ENCODE measurements at regions not wholly inside any gene's neighbourhood (a gene's known extent, or its start where the extent isn't known, plus 50 kb on each side); places are given as distances from the start of the nearest gene placed in this dataset.

DNA sequence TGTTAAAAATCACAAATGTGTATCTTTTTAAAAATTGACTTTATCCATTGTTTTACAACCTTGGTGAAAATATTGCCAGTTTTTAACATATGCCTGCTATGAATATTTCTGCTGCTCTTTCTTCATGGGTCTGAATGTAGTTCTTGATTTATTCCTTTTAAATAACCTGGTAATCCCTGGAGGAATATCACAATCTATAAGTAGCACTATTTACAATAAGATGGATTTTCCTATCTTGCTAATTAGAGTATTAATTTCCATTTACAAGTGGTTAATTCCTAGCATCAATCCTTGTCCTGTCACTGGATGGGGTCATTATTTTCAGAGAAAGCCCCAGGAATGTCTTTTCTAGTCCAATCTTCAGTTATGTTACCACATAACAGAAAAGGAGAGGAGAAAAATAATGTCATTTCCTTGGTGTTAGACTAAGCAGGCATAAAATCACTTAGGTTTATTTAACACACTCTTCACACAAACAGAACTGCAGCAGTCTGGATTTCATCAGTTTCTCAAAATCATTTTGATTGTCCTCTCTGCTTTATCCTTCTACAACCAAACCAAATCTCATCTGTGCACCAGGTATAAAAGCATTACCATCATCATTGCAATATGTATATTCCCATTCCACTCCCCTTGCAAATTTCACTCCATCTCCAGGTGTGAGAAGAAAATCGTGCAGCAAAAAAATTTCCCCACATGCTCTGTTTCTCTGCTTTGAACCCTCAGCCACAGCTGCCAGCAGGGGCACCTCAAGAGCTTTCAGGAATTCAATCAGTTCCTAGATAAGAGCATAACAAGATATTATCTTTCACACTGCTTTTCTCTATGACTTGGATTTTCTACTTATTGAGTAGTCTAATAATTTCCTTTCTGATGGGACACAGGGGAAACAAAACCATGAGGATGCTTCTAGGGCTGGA lies 204.1 kb downstream of the SEC61B start:
- H3K36me3 ChIP-seq, result no peaks in the 10 kb centered on the region
- DNase-seq, result no peak
- H3K27ac ChIP-seq (replicated peaks), result no peak overlapping the region
- H3K4me3 ChIP-seq, result no peak overlapping the region
- H3K27me3 ChIP-seq (ENCODE audit: low read depth), result no peaks in the 10 kb centered on the region
- no peaks in the 10 kb centered on the region for H3K4me1 ChIP-seq
- TF ChIP-seq, protein P1, sequence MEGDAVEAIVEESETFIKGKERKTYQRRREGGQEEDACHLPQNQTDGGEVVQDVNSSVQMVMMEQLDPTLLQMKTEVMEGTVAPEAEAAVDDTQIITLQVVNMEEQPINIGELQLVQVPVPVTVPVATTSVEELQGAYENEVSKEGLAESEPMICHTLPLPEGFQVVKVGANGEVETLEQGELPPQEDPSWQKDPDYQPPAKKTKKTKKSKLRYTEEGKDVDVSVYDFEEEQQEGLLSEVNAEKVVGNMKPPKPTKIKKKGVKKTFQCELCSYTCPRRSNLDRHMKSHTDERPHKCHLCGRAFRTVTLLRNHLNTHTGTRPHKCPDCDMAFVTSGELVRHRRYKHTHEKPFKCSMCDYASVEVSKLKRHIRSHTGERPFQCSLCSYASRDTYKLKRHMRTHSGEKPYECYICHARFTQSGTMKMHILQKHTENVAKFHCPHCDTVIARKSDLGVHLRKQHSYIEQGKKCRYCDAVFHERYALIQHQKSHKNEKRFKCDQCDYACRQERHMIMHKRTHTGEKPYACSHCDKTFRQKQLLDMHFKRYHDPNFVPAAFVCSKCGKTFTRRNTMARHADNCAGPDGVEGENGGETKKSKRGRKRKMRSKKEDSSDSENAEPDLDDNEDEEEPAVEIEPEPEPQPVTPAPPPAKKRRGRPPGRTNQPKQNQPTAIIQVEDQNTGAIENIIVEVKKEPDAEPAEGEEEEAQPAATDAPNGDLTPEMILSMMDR (IDR thresholded peaks at IDR 0.05; ENCODE audit: borderline replicate concordance), result no peak
- intact Hi-C loops (cut with micrococcal nuclease), result no loop called here
- H3K9me3 ChIP-seq (replicated peaks), result no peaks in the 10 kb centered on the region

GRCh38 chr9:99427260-99427659 lies 205.2 kb downstream of the SEC61B start:
- no peak for DNase-seq
- Histone ChIP-seq H3K27ac (replicated peaks) (no peak overlapping the region), H3K36me3 (no peaks in the 10 kb centered on the region), H3K9me3 (replicated peaks) (no peaks in the 10 kb centered on the region), H3K4me1 (no peaks in the 10 kb centered on the region), H3K4me3 (no peak overlapping the region), H3K27me3 (ENCODE audit: low read depth) (no peaks in the 10 kb centered on the region)
- intact Hi-C loops (cut with micrococcal nuclease), result no loop called here
- TF ChIP-seq, protein P1 (IDR thresholded peaks at IDR 0.05; ENCODE audit: borderline replicate concordance), result no peak

DNA sequence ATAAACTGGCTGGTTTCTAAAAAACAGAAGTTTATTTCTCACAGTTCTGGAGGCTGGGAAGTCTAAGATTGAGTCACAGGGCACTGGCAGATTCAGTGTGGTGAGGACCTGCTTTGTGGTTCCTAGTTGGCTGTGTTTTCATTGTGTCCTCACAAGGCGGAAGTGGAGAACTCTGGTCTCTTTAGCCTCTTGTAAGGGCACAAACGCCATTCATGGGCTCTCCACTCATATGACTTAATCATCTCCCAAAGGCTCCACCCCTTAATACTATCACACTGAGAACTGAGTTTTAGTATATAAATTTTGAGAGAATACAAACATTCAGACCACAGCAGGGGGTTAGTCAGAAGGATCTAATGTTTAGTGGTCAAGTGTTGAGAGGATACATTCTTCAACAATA lies 208.2 kb downstream of the SEC61B start:
- Histone ChIP-seq H3K4me3 (no peak overlapping the region), H3K4me1 (no peaks in the 10 kb centered on the region), H3K27ac (replicated peaks) (no peak overlapping the region), H3K27me3 (ENCODE audit: low read depth) (no peaks in the 10 kb centered on the region), H3K9me3 (replicated peaks) (no peaks in the 10 kb centered on the region), H3K36me3 (no peaks in the 10 kb centered on the region)
- intact Hi-C loops (cut with micrococcal nuclease), result no loop called here
- no peak for DNase-seq
- TF ChIP-seq, protein P1 (IDR thresholded peaks at IDR 0.05; ENCODE audit: borderline replicate concordance), result no peak

DNA sequence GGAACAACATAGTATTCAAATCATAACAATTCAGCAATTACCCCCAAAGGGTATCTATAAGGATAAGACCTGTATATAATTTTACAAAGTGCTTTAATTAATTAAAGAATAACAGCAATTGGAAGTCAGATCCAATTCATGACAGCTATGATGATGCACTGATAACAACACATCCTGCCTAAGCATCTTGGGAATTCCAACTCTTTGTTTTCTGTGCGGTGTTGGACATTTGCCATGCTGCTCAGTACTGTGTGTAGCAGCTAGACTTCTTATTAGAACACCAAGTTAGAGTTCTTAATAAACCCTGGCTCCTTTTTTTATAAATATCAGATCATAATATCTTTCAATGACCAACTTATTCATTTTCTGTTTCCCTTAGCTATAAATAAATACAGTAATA lies 209.0 kb downstream of the SEC61B start:
- Histone ChIP-seq H3K36me3 (no peaks in the 10 kb centered on the region), H3K4me1 (no peaks in the 10 kb centered on the region), H3K9me3 (replicated peaks) (no peaks in the 10 kb centered on the region), H3K27ac (replicated peaks) (no peak overlapping the region), H3K4me3 (no peak overlapping the region), H3K27me3 (ENCODE audit: low read depth) (no peaks in the 10 kb centered on the region)
- TF ChIP-seq, protein P1 (IDR thresholded peaks at IDR 0.05; ENCODE audit: borderline replicate concordance), result no peak
- intact Hi-C loops (cut with micrococcal nuclease), result no loop called here
- no peak for DNase-seq

GRCh38 chr9:99432075-99432474 lies 210.0 kb downstream of the SEC61B start:
- H3K36me3 ChIP-seq, result no peaks in the 10 kb centered on the region
- H3K9me3 ChIP-seq (replicated peaks), result no peaks in the 10 kb centered on the region
- H3K4me1 ChIP-seq, result no peaks in the 10 kb centered on the region
- no peaks in the 10 kb centered on the region for H3K27me3 ChIP-seq (ENCODE audit: low read depth)
- no peak for DNase-seq
- intact Hi-C loops (cut with micrococcal nuclease), result no loop called here
- H3K27ac ChIP-seq (replicated peaks), result no peak overlapping the region
- TF ChIP-seq, protein P1 (IDR thresholded peaks at IDR 0.05; ENCODE audit: borderline replicate concordance), result no peak
- H3K4me3 ChIP-seq, result no peak overlapping the region

Data from left ventricle myocardium inferior (tissue), 1 donor.